Tibial artery (tissue), 4 donors: ENCODE measurements at regions not wholly inside any gene's neighbourhood (a gene's known extent, or its start where the extent isn't known, plus 50 kb on each side); places are given as distances from the start of the nearest gene placed in this dataset.

Experiments used
- DNase-seq, 2 donors: peaks; one replicate each; pipeline ENCODE4 v3.0.0-alpha.2; 2019
- H3K27ac ChIP-seq, 2 donors: fragments of 200-600 bp; sonication (generic) in 1 of 2; 1 replicate in 1 of 2; 2 replicates in 1 of 2; pipeline ENCODE4 v1.5.1; 2018 to 2019; ENCODE audit warnings: mild to moderate bottlenecking in 1 of 2
- H3K27me3 ChIP-seq, 2 donors: fragments of 200-600 bp; sonication (generic) in 1 of 2; one replicate each; pipeline versions ENCODE4 v1.5.1 to v1.6.0; 2016 to 2019
- H3K36me3 ChIP-seq, 3 donors: fragments of 200-600 bp; sonication (generic) in 2 of 3; one replicate each; pipeline ENCODE4 v1.5.1; 2016 to 2019; ENCODE audit warnings: mild to moderate bottlenecking in 2 of 3
- H3K4me1 ChIP-seq, 4 donors: fragments of 200-600 bp; sonication (generic) in 2 of 4; 1 replicate in 3 of 4; 2 replicates in 1 of 4; pipeline ENCODE4 v1.5.1; 2016 to 2019
- H3K4me3 ChIP-seq, 2 donors: fragments of 200-600 bp; sonication (generic) in 1 of 2; 1 replicate in 1 of 2; 2 replicates in 1 of 2; pipeline ENCODE4 v1.5.1; 2018 to 2019; ENCODE audit warnings: mild to moderate bottlenecking in 2 of 2
- H3K9me3 ChIP-seq, 3 donors: fragments of 200-600 bp; sonication (generic) in 1 of 3; one replicate each; pipeline ENCODE4 v1.5.1; 2016 to 2019
- CTCF ChIP-seq, 2 experiments: fragments of 200-600 bp in 1 of 2; fragments of 450-650 bp in 1 of 2; IDR thresholded peaks; one replicate each; pipeline ENCODE4 v1.5.1; 2017 to 2019; ENCODE audit warnings: antibody characterized with exemption in 2 of 2, mild to moderate bottlenecking in 1 of 2, moderate library complexity in 1 of 2
- intact Hi-C: fragments of 100-400 bp; cut with DNase I; formaldehyde crosslinking; loops from one replicate; pipeline ENCODE4 v1.15.0; 2023; ENCODE audit warnings: low total_unique reads

DNA sequence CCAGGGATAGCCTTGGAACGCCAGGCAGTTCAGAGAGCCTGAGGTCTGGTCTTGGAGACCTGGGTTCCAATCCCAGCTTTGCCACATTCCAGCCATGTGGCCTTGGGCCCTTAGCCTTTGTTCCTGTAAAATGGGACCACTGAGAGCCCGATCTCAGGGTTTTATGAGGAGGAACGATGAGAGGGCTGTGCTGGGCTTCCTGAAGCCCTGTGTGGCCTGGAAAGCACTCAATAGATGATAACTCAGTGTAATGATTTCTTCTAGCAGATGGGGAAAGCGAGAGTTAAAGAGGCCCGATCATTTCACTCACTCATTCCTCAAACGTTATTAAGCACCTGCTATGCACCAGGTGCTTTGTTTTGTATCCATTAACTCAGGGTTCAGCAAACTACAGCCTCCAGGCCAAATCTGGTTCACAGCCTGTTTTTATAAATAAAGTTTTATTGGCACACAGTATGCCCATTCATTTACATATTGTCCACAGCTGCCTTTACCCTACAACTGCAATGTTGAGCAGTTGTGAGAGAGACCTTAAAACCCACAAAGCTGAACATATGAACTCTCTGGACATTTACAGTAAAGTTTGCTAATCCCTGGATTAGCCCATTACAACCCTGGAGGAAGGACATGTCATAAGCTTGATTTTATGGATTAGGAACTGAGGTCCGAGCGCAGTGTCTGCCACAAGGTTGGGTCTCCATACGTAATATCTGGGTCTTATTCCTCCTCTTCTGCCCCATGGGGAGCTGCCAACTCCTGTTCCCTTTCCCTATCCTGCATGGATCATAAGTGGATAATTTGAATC, 90.4 kb downstream of the CEBPB start:
- no peak for TF ChIP-seq CTCF (IDR thresholded peaks at IDR 0.05)
- no peaks in the 10 kb centered on the region for H3K27me3 ChIP-seq
- H3K27ac ChIP-seq = peak overlapping the region in 1 of 2 donors; percentile 89
- no peak for DNase-seq
- H3K9me3 ChIP-seq = no peaks in the 10 kb centered on the region
- no peaks in the 10 kb centered on the region for H3K36me3 ChIP-seq
- intact Hi-C loops = no loop called here
- H3K4me1 ChIP-seq = peaks cover 8 to 67% (median 55%) of the 10 kb centered on the region in 4 donors
- no peak overlapping the region for H3K4me3 ChIP-seq

- Histone ChIP-seq H3K9me3 (no peaks in the 10 kb centered on the region), H3K27ac (peak overlapping the region; percentile 77 to 89), H3K4me1 (peaks cover 8 to 76% (median 62%) of the 10 kb centered on the region in 4 donors), H3K27me3 (no peaks in the 10 kb centered on the region), H3K36me3 (no peaks in the 10 kb centered on the region), H3K4me3 (no peak overlapping the region)
- TF ChIP-seq CTCF (IDR thresholded peaks at IDR 0.05) = no peak
- DNase-seq = peak in 1 of 2 donors; percentile 60
- intact Hi-C loops = no loop called here
These were observed 91.4 kb downstream of the CEBPB start for GRCh38 chr20:50281831-50282591.

GRCh38 chr20:50282592-50283241, 92.1 kb downstream of the CEBPB start:
- H3K4me1 ChIP-seq = peaks cover 8 to 75% (median 58%) of the 10 kb centered on the region in 4 donors
- no peak for TF ChIP-seq CTCF (IDR thresholded peaks at IDR 0.05)
- H3K36me3 ChIP-seq = no peaks in the 10 kb centered on the region
- no peaks in the 10 kb centered on the region for H3K27me3 ChIP-seq
- peak in 1 of 2 donors; percentile 68 for DNase-seq
- peak overlapping the region; percentile 77 to 89 for H3K27ac ChIP-seq
- H3K4me3 ChIP-seq = no peak overlapping the region
- intact Hi-C loops = no loop called here
- no peaks in the 10 kb centered on the region for H3K9me3 ChIP-seq

GRCh38 chr20:50283370-50283769, 92.7 kb downstream of the CEBPB start:
- intact Hi-C loops = no loop called here
- Histone ChIP-seq H3K27me3 (no peaks in the 10 kb centered on the region), H3K4me1 (peaks cover 8 to 69% (median 52%) of the 10 kb centered on the region in 4 donors), H3K27ac (peak overlapping the region; percentile 77 to 89), H3K36me3 (no peaks in the 10 kb centered on the region), H3K9me3 (no peaks in the 10 kb centered on the region), H3K4me3 (no peak overlapping the region)
- TF ChIP-seq CTCF (IDR thresholded peaks at IDR 0.05) = no peak
- peak in 1 of 2 donors; percentile 66 for DNase-seq

- intact Hi-C loops = no loop called here
- DNase-seq = peak; percentile 69 to 90
- Histone ChIP-seq H3K27me3 (no peaks in the 10 kb centered on the region), H3K36me3 (no peaks in the 10 kb centered on the region), H3K4me1 (peaks cover 8 to 61% (median 44%) of the 10 kb centered on the region in 4 donors), H3K9me3 (no peaks in the 10 kb centered on the region), H3K4me3 (no peak overlapping the region), H3K27ac (peak overlapping the region; percentile 77 to 89)
- TF ChIP-seq CTCF (IDR thresholded peaks at IDR 0.05) = no peak
These were observed 93.5 kb downstream of the CEBPB start for GRCh38 chr20:50283922-50284810.
